ENCODE measurements at regions not wholly inside any gene's neighbourhood (a gene's known extent, or its start where the extent isn't known, plus 50 kb on each side); places are given as distances from the start of the nearest gene placed in this dataset.

GRCh38 chr20:39349240-39349639, 387.1 kb downstream of the DHX35 start:
- TF ChIP-seq CTCF (IDR thresholded peaks at IDR 0.05), result no peak
- no peak for TF ChIP-seq POLR2A (IDR thresholded peaks at IDR 0.05)
- TF ChIP-seq POLR2AphosphoS5 (IDR thresholded peaks at IDR 0.05), result no peak
- no peak for TF ChIP-seq EP300 (IDR thresholded peaks at IDR 0.05)
